ENCODE measurements at regions not wholly inside any gene's neighbourhood (a gene's known extent, or its start where the extent isn't known, plus 50 kb on each side); places are given as distances from the start of the nearest gene placed in this dataset.
"Not testable (repeated sequence)": the region's sequence is repeated elsewhere in the genome, so short reads cannot be mapped to it uniquely, and the experiment has no call there.

DNA sequence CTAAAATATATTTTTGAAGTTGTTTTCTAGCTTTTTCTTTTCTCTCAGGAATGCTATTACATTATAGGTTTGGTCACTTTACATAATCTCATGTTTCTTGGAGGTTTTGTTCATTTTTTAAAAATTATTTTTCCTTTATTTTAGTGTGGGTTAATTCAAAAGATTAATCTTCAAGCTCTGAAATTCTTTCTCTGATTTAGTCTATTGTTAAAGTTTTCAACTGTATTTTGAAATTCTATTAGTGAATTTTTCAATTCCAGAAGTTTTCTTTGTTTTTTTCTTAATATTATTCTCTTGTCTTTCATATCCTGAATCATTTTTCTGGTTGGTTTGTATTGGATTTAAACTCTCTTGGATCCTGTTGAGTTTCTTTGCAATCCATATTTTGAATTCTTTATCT lies 80.4 kb downstream of the MSTN start:
- no peaks in the 10 kb centered on the region for H3K36me3 ChIP-seq
- H3K4me1 ChIP-seq (ENCODE audit: low read depth): no peaks in the 10 kb centered on the region
- no peak overlapping the region for H3K4me3 ChIP-seq
- no peaks in the 10 kb centered on the region for H3K9me3 ChIP-seq (ENCODE audit: low read depth)
- DNase-seq (ENCODE audit: low read depth in 1 of 2, low spot score in 1 of 2): no peak
- no peak overlapping the region for H3K27ac ChIP-seq
- no peaks in the 10 kb centered on the region for H3K27me3 ChIP-seq
- TF ChIP-seq CTCF (IDR thresholded peaks at IDR 0.05; ENCODE audit: low read depth, low read length): no peak

DNA sequence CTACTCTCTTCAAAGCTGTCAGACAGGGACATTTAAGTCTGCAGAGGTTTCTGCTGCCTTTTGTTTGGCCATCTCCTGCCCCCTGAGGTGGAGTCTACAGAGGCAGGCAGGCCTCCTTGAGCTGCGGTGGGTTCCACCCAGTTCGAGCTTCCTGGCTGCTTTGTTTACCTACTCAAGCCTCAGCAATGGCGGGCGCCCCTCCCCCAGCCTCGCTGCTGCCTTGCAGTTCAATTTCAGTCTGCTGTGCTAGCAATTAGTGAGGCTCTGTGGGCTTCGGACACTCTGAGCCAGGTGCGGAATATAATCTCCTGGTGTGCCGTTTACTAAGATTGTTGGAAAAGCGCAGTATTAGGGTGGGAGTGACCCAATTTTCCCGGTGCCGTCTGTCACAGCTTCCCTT lies 86.0 kb downstream of the MSTN start:
- H3K9me3 ChIP-seq (ENCODE audit: low read depth); H3K4me1 ChIP-seq (ENCODE audit: low read depth); H3K4me3 ChIP-seq; DNase-seq (ENCODE audit: low read depth in 1 of 2, low spot score in 1 of 2); H3K27me3 ChIP-seq; H3K27ac ChIP-seq; H3K36me3 ChIP-seq: not testable (repeated sequence)

GRCh38 chr2:189960346-189960745 lies 102.2 kb downstream of the MSTN start:
- Histone ChIP-seq H3K36me3 (no peaks in the 10 kb centered on the region), H3K4me3 (no peak overlapping the region), H3K4me1 (ENCODE audit: low read depth) (no peaks in the 10 kb centered on the region), H3K27me3 (no peaks in the 10 kb centered on the region), H3K9me3 (ENCODE audit: low read depth) (no peaks in the 10 kb centered on the region), H3K27ac (no peak overlapping the region)
- TF ChIP-seq CTCF (IDR thresholded peaks at IDR 0.05; ENCODE audit: low read depth, low read length): no peak
- no peak for DNase-seq (ENCODE audit: low read depth in 1 of 2, low spot score in 1 of 2)

GRCh38 chr2:189959450-189959849 lies 103.1 kb downstream of the MSTN start:
- TF ChIP-seq CTCF (IDR thresholded peaks at IDR 0.05; ENCODE audit: low read depth, low read length): no peak
- no peak overlapping the region for H3K27ac ChIP-seq

GRCh38 chr2:189954989-189955388 lies 107.5 kb downstream of the MSTN start:
- no peaks in the 10 kb centered on the region for H3K4me1 ChIP-seq (ENCODE audit: low read depth)
- no peak overlapping the region for H3K27ac ChIP-seq
- H3K9me3 ChIP-seq (ENCODE audit: low read depth): no peaks in the 10 kb centered on the region
- H3K27me3 ChIP-seq: no peaks in the 10 kb centered on the region
- no peak overlapping the region for H3K4me3 ChIP-seq
- no peak for TF ChIP-seq CTCF (IDR thresholded peaks at IDR 0.05; ENCODE audit: low read depth, low read length)
- DNase-seq (ENCODE audit: low read depth in 1 of 2, low spot score in 1 of 2): no peak
- H3K36me3 ChIP-seq: no peaks in the 10 kb centered on the region

More at GRCh38 chr2:189959450-189959849, 103.1 kb downstream of the MSTN start:
- no peaks in the 10 kb centered on the region for H3K4me1 ChIP-seq (ENCODE audit: low read depth)
- no peaks in the 10 kb centered on the region for H3K9me3 ChIP-seq (ENCODE audit: low read depth)
- H3K27me3 ChIP-seq: no peaks in the 10 kb centered on the region
- no peak for DNase-seq (ENCODE audit: low read depth in 1 of 2, low spot score in 1 of 2)
- H3K36me3 ChIP-seq: no peaks in the 10 kb centered on the region
- H3K4me3 ChIP-seq: no peak overlapping the region

- DNase-seq (ENCODE audit: low read depth in 1 of 2, low spot score in 1 of 2): no peak
- no peak for TF ChIP-seq CTCF (IDR thresholded peaks at IDR 0.05; ENCODE audit: low read depth, low read length)
- H3K4me3 ChIP-seq: no peak overlapping the region
- H3K27me3 ChIP-seq: no peaks in the 10 kb centered on the region
- H3K9me3 ChIP-seq (ENCODE audit: low read depth): no peaks in the 10 kb centered on the region
- no peak overlapping the region for H3K27ac ChIP-seq
- H3K36me3 ChIP-seq: no peaks in the 10 kb centered on the region
- H3K4me1 ChIP-seq (ENCODE audit: low read depth): no peaks in the 10 kb centered on the region
These were observed 109.9 kb downstream of the MSTN start for GRCh38 chr2:189952536-189953109.
